Right lobe of liver (tissue), 6 donors: ENCODE measurements at regions not wholly inside any gene's neighbourhood (a gene's known extent, or its start where the extent isn't known, plus 50 kb on each side); places are given as distances from the start of the nearest gene placed in this dataset.

Experiments
- ATAC-seq, 4 donors: fragments of 200-7000 bp; cut with Tn5 transposase; one replicate each; pipeline ENCODE4 v1.9.1; 2020; ENCODE audit warnings: mild to moderate bottlenecking in 4 of 4, moderate library complexity in 4 of 4
- DNase-seq, 3 donors: peaks; one replicate each; pipeline ENCODE4 v3.0.0-alpha.2; 2020
- H3K27ac ChIP-seq, 3 donors: fragments of 200-600 bp; one replicate each; pipeline ENCODE4 v1.8.0; 2022
- H3K27me3 ChIP-seq, 2 donors: fragments of 200-600 bp; one replicate each; pipeline ENCODE4 v1.8.0; 2022
- H3K36me3 ChIP-seq, 4 donors: fragments of 200-600 bp; sonication (generic) in 1 of 4; one replicate each; pipeline versions ENCODE4 v1.5.1 to v1.8.0; 2017 to 2022; ENCODE audit warnings: control low read depth in 1 of 4
- H3K4me1 ChIP-seq, 4 donors: fragments of 200-600 bp; sonication (generic) in 1 of 4; one replicate each; pipeline versions ENCODE4 v1.5.1 to v1.8.0; 2017 to 2022; ENCODE audit warnings: control low read depth in 1 of 4
- H3K4me3 ChIP-seq, 3 donors: fragments of 200-600 bp; one replicate each; pipeline ENCODE4 v1.8.0; 2022
- H3K9me3 ChIP-seq, 4 donors: fragments of 200-600 bp; sonication (generic) in 1 of 4; one replicate each; pipeline versions ENCODE4 v1.5.1 to v1.8.0; 2017 to 2022; ENCODE audit warnings: control low read depth in 1 of 4
- CTCF ChIP-seq, 4 donors: fragments of 200-600 bp in 3 of 4; fragments of 450-650 bp in 1 of 4; IDR thresholded peaks; one replicate each; pipeline versions ENCODE4 v1.5.1 to v1.8.0; 2016 to 2022; ENCODE audit warnings: antibody characterized with exemption in 4 of 4, mild to moderate bottlenecking in 2 of 4
- POLR2A ChIP-seq: fragments of 450-650 bp; IDR thresholded peaks from one replicate; pipeline ENCODE4 v1.6.1; 2017; ENCODE audit warnings: antibody characterized with exemption, mild to moderate bottlenecking
- whole genome bisulfite sequencing: methylation state at CpG from one replicate; pipeline ENCODE4 v1.1.6; 2018; ENCODE audit warnings: low coverage, low lambda C conversion rate; ENCODE audit not compliant: insufficient coverage; ENCODE audit errors: missing lambda C conversion rate; 5-methylcytosine and 5-hydroxymethylcytosine counted together
- intact Hi-C, 2 donors: fragments of 100-400 bp; cut with DNase I; formaldehyde crosslinking; loops; one replicate each; pipeline versions ENCODE4 v1.11.2 to v1.14.1; 2022
- donor health status: DM: no; HTN: yes; CAD: no.
- donor health status: DM: no; HTN: no; CAD: no.
- donor health status: DM: no; HTN: no; CAD: no.
- donor health status: DM: no; HTN: yes; CAD: no.
- donor health status: DM: no; HTN: yes; CAD: no.

- WGBS: 60% methylated on average over 1 of the region's 1 CpG
- no peak overlapping the region for H3K27ac ChIP-seq
- intact Hi-C loops: no loop called here
- ATAC-seq: no peak
- no peaks in the 10 kb centered on the region for H3K4me1 ChIP-seq
- H3K4me3 ChIP-seq: no peak overlapping the region
- TF ChIP-seq POLR2A: no peak
- no peak for TF ChIP-seq CTCF (IDR thresholded peaks at IDR 0.05)
- H3K27me3 ChIP-seq: no peaks in the 10 kb centered on the region
- H3K9me3 ChIP-seq: no peaks in the 10 kb centered on the region
- no peaks in the 10 kb centered on the region for H3K36me3 ChIP-seq
- no peak for DNase-seq
Measured at GRCh38 chr2:220025207-220025606, 397.8 kb downstream of the SLC4A3 start.

DNA sequence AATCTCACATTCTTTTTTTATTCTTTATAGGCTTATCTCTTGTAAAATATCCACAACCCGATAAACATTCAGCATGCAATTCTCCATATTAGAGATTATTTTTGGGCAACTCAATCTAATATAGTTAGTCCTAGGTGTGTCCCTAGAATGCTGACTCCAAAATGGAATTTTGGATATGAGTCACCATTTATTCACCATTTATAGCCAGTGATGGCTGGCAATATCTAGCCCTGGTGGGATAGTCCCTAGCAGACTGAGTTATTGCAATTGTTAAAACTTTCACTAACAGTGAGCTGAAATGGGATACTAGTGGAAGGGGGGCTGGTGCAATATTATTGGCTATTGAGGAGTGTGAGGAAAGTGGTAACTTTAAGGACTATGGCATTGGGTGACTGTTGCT is 401.6 kb downstream of the SLC4A3 start:
- DNase-seq (no peak), ATAC-seq (no peak)
- intact Hi-C loops: no loop called here
- no peaks in the 10 kb centered on the region for H3K9me3 ChIP-seq
- TF ChIP-seq CTCF (IDR thresholded peaks at IDR 0.05) (no peak), POLR2A (no peak)
- no peaks in the 10 kb centered on the region for H3K36me3 ChIP-seq
- 94% methylated on average over 1 of the region's 1 CpG for whole genome bisulfite sequencing
- no peak overlapping the region for H3K27ac ChIP-seq
- no peaks in the 10 kb centered on the region for H3K27me3 ChIP-seq
- no peak overlapping the region for H3K4me3 ChIP-seq
- H3K4me1 ChIP-seq: no peaks in the 10 kb centered on the region

- ATAC-seq (no peak), DNase-seq (no peak)
- no peaks in the 10 kb centered on the region for H3K9me3 ChIP-seq
- TF ChIP-seq POLR2A (no peak), CTCF (IDR thresholded peaks at IDR 0.05) (no peak)
- H3K36me3 ChIP-seq: no peaks in the 10 kb centered on the region
- no peak overlapping the region for H3K27ac ChIP-seq
- 46% methylated on average over 1 of the region's 1 CpG for WGBS
- intact Hi-C loops: no loop called here
- no peak overlapping the region for H3K4me3 ChIP-seq
- no peaks in the 10 kb centered on the region for H3K27me3 ChIP-seq
- no peaks in the 10 kb centered on the region for H3K4me1 ChIP-seq
Measured at GRCh38 chr2:220033546-220033945, 406.1 kb downstream of the SLC4A3 start.

DNA sequence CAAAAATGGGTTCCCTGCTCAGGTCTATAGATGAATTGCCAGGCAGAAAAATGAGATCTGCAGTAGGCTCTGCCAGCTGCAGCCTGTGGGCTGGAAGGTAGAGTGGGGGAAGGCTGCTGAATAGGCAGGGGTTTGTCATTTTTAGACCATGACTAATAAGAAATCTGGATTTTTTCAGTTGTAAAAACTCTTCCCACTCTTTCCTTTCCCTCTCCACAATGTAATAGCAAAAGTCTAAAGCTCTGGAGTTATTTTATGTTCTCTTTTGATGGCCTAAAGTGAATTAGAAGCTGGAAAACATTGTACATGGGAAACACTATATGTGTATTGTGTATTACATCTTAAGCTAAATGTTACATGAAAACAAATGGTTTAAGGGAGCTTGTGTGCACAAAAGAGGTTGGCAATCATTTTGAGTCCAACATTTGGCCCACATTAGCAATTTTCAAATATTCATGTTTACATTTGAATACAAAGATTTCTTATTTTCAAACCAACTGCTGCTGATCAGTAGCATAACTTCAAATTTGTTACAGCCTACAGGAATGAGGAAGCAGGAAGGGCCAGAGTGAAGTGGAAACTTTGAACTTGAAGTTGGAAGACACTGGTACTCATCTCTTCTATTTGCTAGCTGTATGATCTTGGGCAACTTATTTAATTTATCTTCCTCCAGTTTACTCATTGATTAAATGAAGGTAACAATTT is 407.1 kb downstream of the SLC4A3 start:
- DNase-seq: no peak
- TF ChIP-seq POLR2A (no peak), CTCF (IDR thresholded peaks at IDR 0.05) (no peak)
- no peaks in the 10 kb centered on the region for H3K4me1 ChIP-seq
- H3K36me3 ChIP-seq: no peaks in the 10 kb centered on the region
- no peak for ATAC-seq
- H3K27ac ChIP-seq: no peak overlapping the region
- H3K4me3 ChIP-seq: no peak overlapping the region
- no peaks in the 10 kb centered on the region for H3K27me3 ChIP-seq
- intact Hi-C loops: no loop called here
- H3K9me3 ChIP-seq: no peaks in the 10 kb centered on the region

DNA sequence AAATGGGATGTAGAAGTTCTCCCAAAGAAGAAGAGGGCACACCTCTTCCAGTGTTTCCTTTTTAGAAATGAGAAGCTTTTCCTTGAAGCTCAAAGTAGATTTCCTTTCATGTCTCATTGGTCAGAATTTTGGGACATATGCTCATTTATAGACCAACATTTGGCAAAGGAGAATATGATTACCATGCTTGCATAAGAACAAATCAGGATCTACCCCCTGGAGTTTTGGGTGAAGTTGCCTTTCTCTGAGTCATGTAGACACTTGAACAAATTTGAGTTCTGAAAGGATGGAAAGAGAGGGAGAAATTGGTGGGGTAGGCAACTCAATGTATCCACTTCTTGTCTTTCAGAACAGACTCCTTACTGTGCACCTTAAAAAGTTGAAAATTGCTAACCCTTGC is 409.0 kb downstream of the SLC4A3 start:
- TF ChIP-seq CTCF (IDR thresholded peaks at IDR 0.05): no peak
- no peak for TF ChIP-seq POLR2A
- Histone ChIP-seq H3K9me3 (no peaks in the 10 kb centered on the region), H3K36me3 (no peaks in the 10 kb centered on the region), H3K4me1 (no peaks in the 10 kb centered on the region), H3K27ac (no peak overlapping the region), H3K27me3 (no peaks in the 10 kb centered on the region), H3K4me3 (no peak overlapping the region)
- DNase-seq (no peak), ATAC-seq (no peak)
- intact Hi-C loops: no loop called here
